GM10266 (cell line): ENCODE measurements at regions not wholly inside any gene's neighbourhood (a gene's known extent, or its start where the extent isn't known, plus 50 kb on each side); places are given as distances from the start of the nearest gene placed in this dataset.

Experiments used
- DNase-seq: peaks from one replicate; pipeline ENCODE4 v3.0.0; 2012; ENCODE audit errors: extremely low spot score
- CTCF ChIP-seq: IDR thresholded peaks from 2 replicates; pipeline ENCODE4 v1.5.1; 2012; ENCODE audit warnings: mild to moderate bottlenecking, low read depth; ENCODE audit not compliant: control insufficient read depth, insufficient read depth; ENCODE audit errors: missing control alignments

DNA sequence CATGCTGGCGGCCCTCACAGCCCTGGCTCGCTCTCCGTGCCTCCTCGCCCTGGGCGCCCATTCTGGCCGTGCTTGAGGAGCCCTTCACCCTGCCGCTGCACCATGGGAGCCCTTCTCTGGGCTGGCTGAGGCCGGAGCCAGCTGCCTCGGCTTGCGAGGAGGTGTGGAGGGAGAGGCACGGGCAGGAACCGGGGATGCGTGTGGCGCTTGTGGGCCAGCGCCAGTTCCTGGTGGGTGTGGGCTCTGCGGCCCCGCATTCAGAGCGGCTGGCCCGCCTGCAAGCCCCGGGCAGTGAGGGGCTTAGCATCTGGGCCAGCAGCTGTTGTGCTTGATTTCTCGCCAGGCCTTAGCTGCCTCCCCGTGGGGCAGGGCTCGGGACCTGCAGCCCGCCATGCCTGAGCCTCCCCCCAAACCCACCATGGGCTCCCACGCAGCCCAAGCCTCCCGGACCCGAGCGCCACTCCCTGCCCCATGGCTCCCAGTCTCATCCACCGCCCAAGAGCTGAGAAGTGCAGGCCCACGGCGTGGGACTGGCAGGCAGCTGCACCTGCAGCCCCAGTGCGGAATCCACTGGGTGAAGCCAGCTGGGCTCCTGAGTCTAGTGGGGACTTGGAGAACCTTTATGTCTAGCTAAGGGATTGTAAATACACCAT lies 163.4 kb upstream of the LRRC4C start:
- TF ChIP-seq CTCF: no peak
- DNase-seq: no peak

DNA sequence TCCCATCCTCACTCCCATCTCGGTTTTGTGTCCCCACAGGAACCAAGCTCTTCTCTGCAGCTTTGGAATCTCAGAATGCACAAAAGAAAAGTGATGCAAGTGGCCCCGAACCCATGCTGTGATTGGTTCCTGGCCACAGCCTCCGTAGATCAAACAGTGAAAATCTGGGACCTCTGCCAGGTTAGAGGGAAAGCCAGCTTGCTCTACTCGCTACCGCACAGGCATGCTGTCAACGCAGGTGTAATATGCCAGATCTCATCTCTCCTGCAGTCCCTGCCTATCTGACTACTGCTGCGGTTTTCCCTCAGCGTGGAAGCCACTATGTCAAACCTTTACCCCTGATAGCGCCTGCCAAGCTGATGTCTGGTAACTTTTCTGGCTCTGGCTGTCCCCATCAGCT lies 200.5 kb upstream of the LRRC4C start:
- no peak for TF ChIP-seq CTCF
- DNase-seq: no peak

- no peak for DNase-seq
- no peak for TF ChIP-seq CTCF
These were observed 201.1 kb upstream of the LRRC4C start for GRCh38 chr11:41660585-41660984.

- no peak for TF ChIP-seq CTCF
These were observed 206.2 kb upstream of the LRRC4C start for GRCh38 chr11:41665441-41666360.

GRCh38 chr11:41666951-41667653 lies 207.7 kb upstream of the LRRC4C start:
- no peak for DNase-seq
- no peak for TF ChIP-seq CTCF

More at GRCh38 chr11:41665441-41666360, 206.2 kb upstream of the LRRC4C start:
- DNase-seq: no peak

- no peak for DNase-seq
- TF ChIP-seq CTCF: no peak
These were observed 215.8 kb upstream of the LRRC4C start for GRCh38 chr11:41675205-41675604.
